Sciatic nerve (tissue), 2 donors: ENCODE measurements at regions not wholly inside any gene's neighbourhood (a gene's known extent, or its start where the extent isn't known, plus 50 kb on each side); places are given as distances from the start of the nearest gene placed in this dataset.

Experiments
- ATAC-seq: fragments of 200-7000 bp; cut with Tn5 transposase; one replicate; pipeline ENCODE4 v1.9.1; 2020; ENCODE audit warnings: mild to moderate bottlenecking, moderate library complexity
- DNase-seq: peaks from one replicate; pipeline ENCODE4 v3.0.0-alpha.2; 2020; ENCODE audit warnings: low spot score
- intact Hi-C: fragments of 100-400 bp; cut with DNase I; formaldehyde crosslinking; loops from one replicate; pipeline ENCODE4 v1.14.2; 2022
- donor health status: DM: no; HTN: no; CAD: no.
- donor health status: DM: no; HTN: no; CAD: no.

DNA sequence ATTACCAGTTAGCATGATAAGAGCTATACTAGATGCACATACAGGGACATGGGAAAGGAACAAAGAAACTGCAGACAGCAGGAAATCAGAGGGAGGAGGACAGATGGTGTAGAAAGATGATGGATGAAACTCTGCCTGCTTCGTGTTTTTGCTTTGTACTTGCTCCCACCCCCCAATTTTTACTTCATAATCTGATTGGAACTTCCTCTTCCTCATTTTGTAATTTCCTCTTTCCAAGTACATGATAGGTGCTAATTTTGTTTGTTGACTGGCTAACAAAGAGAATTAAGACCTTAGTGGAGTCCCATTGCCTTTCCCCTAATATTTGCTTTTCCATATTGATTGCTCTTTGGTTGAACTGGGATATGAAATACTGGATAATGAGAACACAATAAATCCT is 76.0 kb upstream of the PELI1 start:
- DNase-seq: no peak
- no peak for ATAC-seq
- intact Hi-C loops: no loop called here

DNA sequence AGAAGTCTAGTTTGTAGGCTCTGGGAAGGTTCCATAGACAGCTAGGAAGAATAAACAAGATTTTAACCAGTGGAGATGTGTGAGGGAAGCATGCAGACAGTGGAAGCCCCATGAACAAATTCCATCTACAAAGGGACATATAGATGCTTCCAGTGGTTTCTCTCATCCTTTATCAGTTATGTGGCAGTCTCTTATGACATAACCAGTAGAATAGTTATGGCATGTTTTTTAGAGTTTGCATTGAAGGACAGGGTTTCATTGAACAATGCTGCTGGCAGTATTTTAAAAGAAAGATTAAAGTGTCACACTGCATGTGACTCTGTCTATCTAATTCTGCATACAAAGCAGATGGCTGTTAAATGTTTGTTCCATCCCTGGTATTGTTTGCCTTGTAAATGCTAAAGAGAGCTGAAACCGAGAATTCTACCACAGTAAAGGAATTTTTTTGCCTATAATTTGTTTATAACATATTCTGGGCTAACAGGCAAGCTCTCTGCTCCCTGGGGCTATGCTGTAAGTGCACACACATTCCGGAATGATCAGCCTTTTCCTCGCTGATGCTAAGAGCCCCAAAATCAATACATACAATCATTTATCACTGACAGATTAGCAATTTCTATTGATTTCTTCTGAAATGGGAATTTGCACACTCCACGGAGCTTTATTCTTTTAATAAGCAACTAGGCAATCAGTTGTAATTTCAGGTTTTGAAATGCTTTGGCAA is 76.8 kb upstream of the PELI1 start:
- no peak for DNase-seq
- intact Hi-C loops: no loop called here
- no peak for ATAC-seq

DNA sequence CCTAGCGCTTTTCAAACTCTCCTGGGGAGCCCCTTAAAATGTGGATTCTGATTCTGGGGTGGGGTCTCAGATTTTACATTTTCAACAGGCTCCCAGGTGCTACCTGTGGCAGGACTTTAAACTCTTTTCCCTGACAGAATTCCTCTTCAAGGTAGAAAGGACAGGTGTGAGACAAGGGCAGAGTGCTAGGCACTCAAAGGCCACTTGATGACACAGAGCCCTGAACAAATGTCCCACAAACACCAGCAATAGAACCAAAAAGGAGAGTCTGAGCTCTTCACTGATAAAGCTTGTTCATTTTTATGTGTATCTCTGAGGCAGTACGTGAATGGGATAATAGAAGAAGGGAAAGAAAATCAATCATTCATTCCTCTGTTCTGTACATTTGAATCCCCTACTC is 77.7 kb upstream of the PELI1 start:
- peak; percentile 28 for ATAC-seq
- intact Hi-C loops: no loop called here
- DNase-seq: no peak

DNA sequence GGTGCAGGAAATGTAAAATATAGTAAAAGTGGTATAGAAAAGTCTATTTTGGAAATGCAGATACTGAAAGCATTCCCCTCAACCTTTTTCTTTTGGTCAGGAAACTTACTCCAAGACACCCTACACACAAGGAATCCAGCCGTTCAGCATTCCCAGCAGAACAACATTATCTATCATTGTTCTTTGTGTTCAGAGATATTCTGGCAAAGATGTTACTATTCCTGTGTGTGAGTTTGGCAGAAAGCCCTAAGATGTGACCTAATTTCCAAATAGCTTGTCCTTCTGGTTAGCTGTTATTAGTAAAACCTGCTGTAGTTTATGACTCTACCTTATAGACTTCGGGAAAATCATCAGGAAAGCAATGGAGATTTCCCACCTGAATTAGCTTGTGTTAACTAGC is 78.1 kb upstream of the PELI1 start:
- ATAC-seq (peak; percentile 68), DNase-seq (no peak)
- intact Hi-C loops: no loop called here

DNA sequence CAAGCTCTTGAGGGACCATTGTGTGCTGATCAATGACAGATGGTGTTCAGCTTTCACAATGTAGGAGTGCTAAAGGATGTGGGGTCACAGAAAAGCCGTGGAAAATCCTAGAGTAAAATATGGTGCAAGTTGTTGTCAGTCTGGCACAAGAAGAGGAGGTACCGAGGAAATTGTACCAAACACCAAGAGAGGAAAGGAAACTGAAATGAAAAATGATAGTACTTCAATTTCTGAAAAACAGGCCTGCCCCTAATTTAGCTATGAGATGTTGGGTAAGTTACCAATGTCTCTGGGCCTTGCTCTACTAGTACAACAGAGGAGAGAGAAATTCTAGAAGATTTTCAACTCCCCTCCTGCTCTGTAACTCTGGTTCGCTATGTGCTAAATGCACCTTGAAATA is 78.8 kb upstream of the PELI1 start:
- intact Hi-C loops: no loop called here
- no peak for DNase-seq
- no peak for ATAC-seq

DNA sequence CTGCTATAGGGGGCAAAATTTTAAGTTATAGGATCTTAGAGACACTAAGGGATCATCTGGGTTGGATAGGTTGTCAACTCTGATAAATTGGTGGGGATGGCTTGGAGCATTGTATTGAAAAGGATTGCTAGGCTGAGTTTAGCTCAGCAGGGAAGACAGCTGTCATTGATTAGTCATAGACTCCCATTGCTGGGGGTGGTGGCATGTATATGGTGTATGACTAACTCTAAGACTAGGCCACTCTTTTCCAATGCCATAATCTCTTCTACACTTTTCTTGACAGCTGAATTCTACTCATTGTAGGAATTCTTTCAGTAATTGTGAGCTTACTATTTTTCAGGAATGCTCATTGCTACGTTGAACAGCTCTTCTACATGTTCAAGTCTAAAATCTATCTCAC is 81.3 kb upstream of the PELI1 start:
- ATAC-seq (no peak), DNase-seq (no peak)
- intact Hi-C loops: no loop called here

DNA sequence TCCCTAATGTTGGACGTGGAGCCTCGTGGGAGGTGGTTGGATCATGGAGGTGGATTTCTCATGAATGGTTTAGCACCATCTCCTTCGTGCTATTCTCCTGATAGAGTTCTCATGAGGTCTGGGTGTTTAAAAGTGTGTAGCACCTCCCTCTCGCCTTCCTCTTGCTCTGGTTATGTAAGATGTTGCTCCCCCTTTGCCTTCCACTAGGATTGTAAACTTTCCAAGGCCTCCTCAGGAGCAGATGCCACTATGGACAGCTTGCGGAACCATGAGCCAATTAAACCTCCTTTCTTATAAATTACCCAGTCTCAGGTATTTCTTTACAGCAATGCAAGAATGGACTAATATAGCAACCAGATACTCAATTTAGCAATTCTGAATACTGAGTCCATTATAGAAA is 82.4 kb upstream of the PELI1 start:
- no peak for DNase-seq
- intact Hi-C loops: no loop called here

DNA sequence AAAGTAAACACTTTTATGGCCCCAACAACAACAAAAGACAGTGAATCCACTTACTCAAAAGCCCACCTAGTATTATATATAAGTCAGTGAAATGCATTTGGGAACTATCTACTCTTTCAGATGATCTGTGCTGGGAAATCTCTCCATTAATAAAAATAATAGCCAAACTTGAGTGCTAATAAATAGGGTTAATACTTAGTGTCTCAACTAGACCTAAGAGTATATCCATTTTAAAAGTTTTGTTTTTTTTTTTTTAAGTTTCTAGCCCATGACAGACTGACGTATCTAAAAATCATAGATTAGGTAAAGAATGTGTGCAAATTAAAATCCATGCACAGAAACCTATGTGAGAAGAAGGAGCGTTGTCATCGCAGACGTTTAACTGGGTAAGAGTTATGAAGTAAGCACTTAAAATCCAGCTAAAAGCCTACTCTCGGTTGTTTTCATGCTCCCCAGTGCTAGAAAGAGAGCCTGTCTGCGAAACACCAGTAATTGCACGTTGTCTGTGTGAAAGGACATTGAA is 83.4 kb upstream of the PELI1 start:
- no peak for DNase-seq
- no peak for ATAC-seq
- intact Hi-C loops: no loop called here

More for the DNA sequence above, 82.4 kb upstream of the PELI1 start:
- ATAC-seq: no peak

DNA sequence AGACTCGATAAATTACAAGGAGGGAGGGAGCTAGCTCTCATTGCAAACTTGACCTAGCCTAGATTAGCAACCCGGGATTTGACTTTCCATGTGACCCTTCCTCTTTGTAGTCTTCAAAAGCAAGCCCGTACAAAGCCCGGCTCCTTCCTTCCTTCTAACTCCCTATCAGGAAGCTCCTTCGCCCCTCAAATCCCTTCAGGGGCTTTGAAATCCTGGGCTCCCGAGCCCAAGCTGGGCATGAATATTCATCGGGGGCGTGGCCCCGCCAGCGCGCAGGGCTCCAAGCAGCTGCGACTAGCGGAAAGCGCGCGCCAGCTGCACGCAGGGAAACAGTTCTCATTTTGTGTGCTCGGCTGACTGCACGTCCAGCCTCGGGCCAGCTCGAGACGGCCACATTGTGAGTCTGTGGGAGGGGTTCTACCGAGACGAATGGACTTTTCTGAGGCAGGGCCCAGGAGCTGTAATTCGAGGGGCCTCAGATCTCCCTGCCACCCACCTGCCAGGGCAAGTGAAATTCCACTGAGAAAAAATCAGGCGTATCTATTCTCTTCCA is 84.0 kb upstream of the PELI1 start:
- ATAC-seq (peak; percentile 97), DNase-seq (peak; percentile 90)
- intact Hi-C loops: no loop called here

DNA sequence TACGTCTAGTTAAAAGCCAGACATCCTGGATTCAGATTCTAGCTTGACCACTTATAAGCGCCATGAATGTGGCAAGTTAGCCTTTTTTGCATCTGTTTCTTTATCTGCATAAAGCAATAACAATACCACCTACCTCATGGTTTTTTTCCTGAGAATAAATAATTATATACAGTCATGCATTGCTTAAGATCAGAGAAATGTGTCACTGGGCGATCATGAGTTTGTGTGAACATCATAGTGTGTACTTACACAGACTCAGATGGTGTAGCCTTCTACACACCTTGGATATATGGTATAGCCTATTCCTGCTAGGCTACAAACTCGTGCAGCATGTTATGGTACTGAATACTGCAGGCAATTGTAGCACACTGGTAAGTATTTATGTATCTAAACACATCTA is 84.7 kb upstream of the PELI1 start:
- intact Hi-C loops: no loop called here
- ATAC-seq (no peak), DNase-seq (no peak)

DNA sequence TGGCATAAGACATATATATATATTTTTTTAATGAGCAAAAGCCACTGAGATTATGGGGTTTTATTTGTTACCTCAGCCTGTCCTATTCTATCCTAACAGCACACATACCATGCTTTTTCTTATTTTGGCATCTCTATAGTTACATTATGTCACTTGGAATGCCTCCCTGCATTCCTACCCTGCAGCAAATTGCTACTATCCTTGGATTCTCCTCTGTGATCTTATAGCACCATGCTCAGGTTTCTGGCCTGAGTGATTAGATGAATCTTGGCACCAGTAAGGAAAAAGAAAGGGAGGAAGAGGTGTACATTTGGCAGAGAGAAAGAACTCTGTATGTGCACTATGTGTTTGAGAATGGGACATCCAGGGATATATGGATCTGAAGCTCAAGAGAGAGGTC is 86.3 kb upstream of the PELI1 start:
- ATAC-seq (no peak), DNase-seq (no peak)
- intact Hi-C loops: no loop called here

DNA sequence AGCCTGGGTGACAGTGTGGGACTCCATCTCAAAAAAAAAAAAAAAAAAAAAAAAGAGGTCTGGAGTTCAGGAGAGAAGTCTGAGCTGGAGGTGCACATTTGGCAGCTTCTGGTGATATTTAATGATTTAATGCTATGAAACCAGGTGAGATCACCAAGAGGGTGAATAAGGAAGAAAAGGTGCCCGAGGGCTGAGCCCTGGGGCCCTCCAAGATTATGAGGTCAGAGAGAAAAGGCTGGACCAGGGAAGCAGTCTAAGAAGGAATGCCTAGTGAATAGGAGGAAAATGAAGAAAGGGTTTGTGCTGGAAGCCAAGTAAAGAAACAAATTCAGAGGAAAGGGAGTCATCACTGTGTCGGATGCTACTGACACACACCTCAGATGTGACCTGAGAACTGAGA is 88.0 kb upstream of the PELI1 start:
- no peak for DNase-seq
- intact Hi-C loops: no loop called here
- no peak for ATAC-seq

DNA sequence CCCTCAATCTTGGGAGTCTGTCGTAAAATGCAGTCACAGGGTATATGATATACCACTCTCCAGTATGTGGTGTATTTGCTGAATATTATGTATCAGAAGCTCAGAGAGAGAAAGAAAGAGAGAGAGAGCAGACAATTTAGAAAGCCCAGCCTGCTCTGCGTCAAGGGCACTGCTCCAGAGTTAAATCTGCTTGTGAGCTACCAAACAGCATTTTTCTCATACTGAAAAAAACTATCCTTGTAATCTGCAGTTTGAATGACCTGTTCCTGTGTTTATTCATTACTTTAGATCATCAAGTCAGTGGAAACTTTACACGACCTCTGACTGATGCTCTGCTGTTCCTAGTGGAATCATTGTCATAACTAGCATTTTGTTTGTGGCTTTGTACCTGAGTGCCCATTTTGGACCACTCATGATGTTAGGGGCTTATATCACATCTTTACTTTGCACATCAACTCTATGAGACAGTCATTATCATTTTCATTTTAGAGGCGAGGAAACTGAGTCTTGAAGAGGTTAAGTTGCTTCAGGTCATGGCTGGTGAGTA is 89.2 kb upstream of the PELI1 start:
- intact Hi-C loops: no loop called here
- DNase-seq: no peak
- ATAC-seq: no peak

DNA sequence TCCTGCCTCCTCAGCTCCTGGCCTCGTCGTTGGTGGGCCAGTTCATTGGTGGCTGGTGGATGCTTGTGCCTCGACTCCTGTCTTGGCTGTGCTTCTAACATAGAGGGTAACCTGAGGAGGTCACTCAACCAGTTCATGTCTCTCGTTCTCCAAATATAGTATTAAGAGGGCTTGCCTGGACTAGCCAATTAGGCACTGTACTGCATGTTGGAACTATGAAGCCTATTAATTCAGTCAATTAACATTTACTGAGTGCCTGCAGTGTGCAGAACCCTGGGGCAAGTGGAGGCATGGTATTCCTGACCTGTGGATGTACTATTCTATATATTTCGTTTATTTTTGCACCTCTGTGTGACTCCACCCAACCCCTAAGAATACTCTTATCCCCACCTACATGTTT is 89.9 kb upstream of the PELI1 start:
- ATAC-seq (no peak), DNase-seq (no peak)
- intact Hi-C loops: no loop called here

DNA sequence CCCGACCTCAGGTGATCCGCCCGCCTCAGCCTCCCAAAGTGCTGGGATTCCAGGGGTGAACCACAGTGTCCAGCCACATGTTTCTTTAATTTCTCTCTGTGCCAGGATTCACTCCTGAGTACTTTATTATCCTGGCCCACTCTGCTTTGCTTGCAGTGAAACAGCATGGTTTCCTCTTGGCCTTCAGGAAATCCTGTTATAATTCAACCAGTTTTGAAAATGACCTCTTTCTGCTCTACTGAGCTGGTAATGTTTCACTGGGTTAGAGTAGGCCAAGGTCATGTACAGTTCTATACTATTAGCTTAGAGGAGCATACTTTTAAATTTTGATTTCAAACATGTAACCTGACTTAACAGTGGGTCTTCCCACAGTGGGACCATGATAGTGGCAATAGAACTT is 90.6 kb upstream of the PELI1 start:
- intact Hi-C loops: no loop called here
- no peak for ATAC-seq
- DNase-seq: no peak

DNA sequence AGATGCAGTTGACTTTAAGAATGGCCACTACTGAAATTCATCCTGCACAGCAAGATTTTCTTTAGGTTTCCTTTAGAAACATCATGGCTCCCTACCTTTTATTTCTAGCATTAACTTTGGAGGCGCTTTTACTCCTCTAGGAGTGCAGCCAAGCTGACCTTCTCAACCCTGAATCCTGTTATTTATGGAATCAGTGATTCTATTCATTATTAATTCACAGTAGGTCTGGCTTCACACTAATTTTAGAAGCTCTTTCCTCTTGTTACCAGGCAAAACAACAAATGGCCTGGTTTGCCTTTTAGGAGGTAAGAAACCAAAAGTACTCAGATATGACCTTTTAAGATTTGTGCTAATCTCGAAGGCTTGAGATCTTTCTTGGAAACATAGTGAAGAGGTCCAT is 93.0 kb upstream of the PELI1 start:
- intact Hi-C loops: no loop called here
- no peak for DNase-seq
- no peak for ATAC-seq

DNA sequence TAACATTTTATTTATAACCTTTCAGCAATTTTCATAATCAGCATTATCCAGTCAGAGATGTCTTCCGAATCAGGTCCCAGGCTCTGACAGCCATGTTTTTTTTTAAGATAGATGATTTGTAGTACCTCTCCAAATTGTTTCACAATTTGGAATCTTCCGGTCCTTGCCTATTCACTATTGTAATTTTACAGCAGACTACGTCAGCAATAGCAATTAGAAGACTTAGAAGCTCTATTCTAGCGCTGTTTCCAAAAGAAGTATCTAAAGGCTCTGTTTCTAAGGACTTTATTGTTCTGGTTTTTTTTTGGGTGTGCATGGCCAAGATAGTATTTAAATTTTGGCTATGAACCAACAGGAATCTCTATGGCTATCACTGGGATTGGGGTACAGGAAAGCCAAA is 94.6 kb upstream of the PELI1 start:
- intact Hi-C loops: no loop called here
- DNase-seq (no peak), ATAC-seq (no peak)

DNA sequence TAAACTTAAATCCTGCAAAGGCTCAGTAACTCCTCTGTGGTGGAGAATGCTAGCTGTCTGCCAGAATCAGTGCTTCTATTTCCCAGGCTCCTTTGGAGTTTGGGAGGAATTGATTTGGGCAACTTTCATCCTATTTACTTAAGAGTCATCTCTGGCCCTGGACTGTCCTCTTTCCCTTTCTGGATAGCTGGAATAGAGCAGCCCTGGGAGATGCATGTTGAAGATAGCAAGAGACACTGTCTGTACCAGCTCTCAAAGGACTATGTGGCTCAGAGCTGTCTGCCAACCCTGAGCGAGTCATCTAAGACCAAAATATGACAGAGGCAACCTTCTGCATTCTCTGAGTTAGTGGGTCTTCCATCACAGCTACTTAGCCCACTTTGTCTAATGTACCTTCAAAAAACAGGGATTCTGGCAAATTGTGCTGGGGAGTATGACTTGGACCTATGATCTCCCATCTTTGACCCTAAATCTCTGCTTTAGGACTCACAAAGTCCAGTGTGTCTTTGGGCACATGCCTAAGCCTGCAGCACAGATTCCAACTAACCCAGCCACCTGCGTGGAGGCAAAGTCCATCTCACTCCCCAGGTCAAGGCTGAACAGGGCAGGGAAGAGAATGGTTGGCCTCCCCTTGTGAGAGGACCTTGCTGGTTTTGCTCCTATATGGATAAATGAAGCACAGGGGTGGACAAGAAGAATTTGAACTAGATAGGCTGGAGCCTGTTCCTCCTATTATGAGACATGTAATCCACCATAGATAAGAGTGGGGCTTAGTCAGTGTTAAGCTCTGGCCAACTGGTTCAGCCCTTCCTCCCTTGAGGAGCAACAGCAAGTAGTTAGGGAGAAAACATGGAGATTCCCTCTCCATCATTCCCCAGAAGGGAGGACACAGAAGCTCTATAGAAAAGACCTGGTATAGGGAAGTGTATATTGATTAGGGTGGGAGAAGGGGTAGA is 99.1 kb upstream of the PELI1 start:
- ATAC-seq (no peak), DNase-seq (no peak)
- intact Hi-C loops: no loop called here

DNA sequence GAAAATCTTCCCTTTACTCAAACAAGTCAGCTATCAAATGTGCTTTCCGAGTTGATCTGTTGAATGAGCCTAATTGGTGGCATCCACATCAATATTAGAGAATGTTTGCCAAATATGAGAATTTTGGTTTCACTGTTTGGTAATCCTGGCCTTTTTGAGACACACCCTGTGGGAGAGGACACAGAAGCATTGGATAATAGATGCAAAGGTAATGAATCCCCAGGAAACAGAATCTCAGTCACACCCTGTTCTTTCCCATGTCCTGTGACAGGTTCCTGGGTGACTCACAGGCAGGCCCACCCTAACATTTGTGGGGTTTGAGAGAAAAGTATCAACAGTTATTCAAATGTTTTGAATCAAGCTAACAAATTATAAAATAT is 99.8 kb upstream of the PELI1 start:
- DNase-seq (no peak), ATAC-seq (no peak)
- intact Hi-C loops: no loop called here

DNA sequence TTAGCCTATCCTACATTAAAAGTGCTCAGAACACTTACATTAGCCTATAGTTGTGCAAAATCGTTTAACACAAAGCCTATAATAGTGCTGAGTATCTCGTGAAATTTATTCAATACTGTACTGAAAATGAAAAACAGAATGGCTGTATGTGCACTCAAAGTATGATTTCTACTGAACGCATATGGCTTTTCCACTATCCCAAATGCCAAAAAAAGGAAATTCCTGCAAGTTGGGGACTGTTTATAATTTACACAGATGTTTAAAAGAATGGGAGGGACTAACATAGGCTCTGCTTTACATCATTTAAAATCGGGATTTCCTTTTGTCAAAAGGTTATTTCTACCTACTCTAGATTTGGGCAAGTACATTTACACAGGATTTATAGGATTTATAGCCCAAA is 101.4 kb upstream of the PELI1 start:
- intact Hi-C loops: no loop called here
- DNase-seq: no peak
- no peak for ATAC-seq
